Heart left ventricle (tissue), 16 donors: ENCODE measurements at regions not wholly inside any gene's neighbourhood (a gene's known extent, or its start where the extent isn't known, plus 50 kb on each side); places are given as distances from the start of the nearest gene placed in this dataset.

ENCODE experiments used
- ATAC-seq, 4 donors: fragments of 200-7000 bp; cut with Tn5 transposase; one replicate each; pipeline ENCODE4 v1.9.1; 2020 to 2022; ENCODE audit warnings: moderate library complexity in 4 of 4, mild to moderate bottlenecking in 3 of 4, moderate number of reproducible peaks in 1 of 4
- DNase-seq, 5 donors: peaks; one replicate each; pipeline ENCODE4 v3.0.0-alpha.2; 2020
- H3K27ac ChIP-seq, 12 donors: fragments of 200-600 bp; sonication (generic) in 4 of 12; one replicate each; pipeline versions ENCODE4 v1.5.0 to v1.8.0; 2016 to 2022; ENCODE audit warnings: mild to moderate bottlenecking in 2 of 12
- H3K27me3 ChIP-seq, 9 donors: fragments of 200-600 bp; sonication (generic) in 2 of 9; one replicate each; pipeline versions ENCODE4 v1.5.1 to v1.8.0; 2016 to 2022; ENCODE audit warnings: mild to moderate bottlenecking in 3 of 9
- H3K36me3 ChIP-seq, 9 donors: fragments of 200-600 bp; sonication (generic) in 2 of 9; one replicate each; pipeline versions ENCODE4 v1.5.0 to v1.8.0; 2018 to 2022; ENCODE audit warnings: mild to moderate bottlenecking in 2 of 9
- H3K4me1 ChIP-seq, 12 donors: fragments of 200-600 bp; sonication (generic) in 4 of 12; one replicate each; pipeline versions ENCODE4 v1.5.0 to v1.8.0; 2016 to 2022; ENCODE audit warnings: mild to moderate bottlenecking in 3 of 12
- H3K4me3 ChIP-seq, 12 donors: fragments of 200-600 bp; sonication (generic) in 4 of 12; one replicate each; pipeline versions ENCODE4 v1.5.0 to v1.8.0; 2017 to 2022; ENCODE audit warnings: mild to moderate bottlenecking in 9 of 12, moderate library complexity in 4 of 12
- H3K9me3 ChIP-seq, 12 donors: fragments of 200-600 bp; sonication (generic) in 4 of 12; one replicate each; pipeline versions ENCODE4 v1.5.0 to v1.8.0; 2016 to 2022; ENCODE audit warnings: mild to moderate bottlenecking in 1 of 12
- CTCF ChIP-seq, 12 donors: fragments of 200-600 bp; sonication (generic) in 4 of 12; IDR thresholded peaks; one replicate each; pipeline versions ENCODE4 v1.5.0 to v1.8.0; 2018 to 2022; ENCODE audit warnings: antibody characterized with exemption in 12 of 12, mild to moderate bottlenecking in 5 of 12
- POLR2A ChIP-seq, 2 donors: fragments of 450-650 bp; IDR thresholded peaks; one replicate each; pipeline ENCODE4 v1.6.1; 2017; ENCODE audit warnings: antibody characterized with exemption in 2 of 2, mild to moderate bottlenecking in 2 of 2, moderate library complexity in 2 of 2
- WGBS, 4 donors: extraction: QIAGEN DNeasy Blood & Tissue Kit in 2 of 4; methylation state at CpG; one replicate each; pipeline versions ENCODE4 v1.1.5 to v1.1.7; 2013 to 2018; 5-methylcytosine and 5-hydroxymethylcytosine counted together
- intact Hi-C, 10 donors: fragments of 100-400 bp; cut with DNase I; formaldehyde crosslinking; loops; one replicate each; pipeline versions ENCODE4 v1.11.1 to v1.14.2; 2022
- donor health status: ischemic (EF 13 %, LVEDD 7.1; RV severe dilation, severe dysfunction).
- donor health status: healthy with polysubstance abuse.
- donor health status: DM: no; HTN: yes; CAD: no.
- donor health status: DM: no; HTN: no; CAD: no.
- donor health status: ischemic (EF 25% LVEDD 6.9; RV normal size, moderate dysfunction).
- donor health status: ischemic (EF 25% LVEDD 5.7; RV mildly dilated, moderate dysfunction).
- donor health status: healthy.
- donor health status: DM: yes; HTN: yes; CAD: no.
- donor health status: ischemic (EF 35%, LVEDD 5.7; RV mildly dilated, moderate dysfunction).
- donor health status: nonischemic (EF 11% LVEDD 7.7; RV severe dilation, severe dysfunction).
- donor health status: DM: yes; HTN: yes; CAD: no.
- donor health status: PGD.
- donor health status: ischemic (EF 29% LVEDD 5.4; RV normal size, mild dysfunction).
- donor health status: nonischemic (EF 23%, LVEDD 6.1; RV moderate dilation, normal function).

GRCh38 chr15:56532721-56533460, 68.0 kb upstream of the MNS1 start:
- no peak overlapping the region for H3K27ac ChIP-seq
- DNase-seq: no peak
- no peak overlapping the region for H3K4me3 ChIP-seq
- intact Hi-C loops: no loop called here
- H3K36me3 ChIP-seq: no peaks in the 10 kb centered on the region
- no peaks in the 10 kb centered on the region for H3K4me1 ChIP-seq
- WGBS, 4 donors: 56 to 70% (median 63%) methylated on average over 4 of the region's 4 CpGs
- H3K27me3 ChIP-seq: peaks cover 0 to 3% (median 0%) of the 10 kb centered on the region in 9 donors
- no peak for ATAC-seq
- no peak for TF ChIP-seq CTCF (IDR thresholded peaks at IDR 0.05)
- TF ChIP-seq POLR2A (IDR thresholded peaks at IDR 0.05): no peak
- no peaks in the 10 kb centered on the region for H3K9me3 ChIP-seq

DNA sequence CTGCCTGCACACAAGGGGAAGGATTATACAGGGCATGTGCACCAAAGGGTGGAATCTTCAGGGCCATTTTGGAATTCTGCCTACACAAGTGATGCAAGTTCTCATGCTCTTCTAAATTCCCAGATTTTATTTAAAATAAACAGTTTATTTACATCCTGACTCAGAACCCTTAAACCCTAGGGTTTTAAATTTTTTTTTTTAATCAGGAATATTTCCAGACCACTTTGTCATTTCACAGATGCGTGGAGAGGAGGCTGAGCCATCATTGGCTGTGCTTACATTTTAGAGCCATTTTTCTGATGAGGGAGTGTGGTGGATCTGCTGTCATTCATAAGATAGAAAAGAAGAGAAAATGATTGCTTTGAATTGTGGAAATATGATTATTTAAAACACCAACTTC, 65.2 kb upstream of the MNS1 start:
- H3K4me1 ChIP-seq: peaks cover 0 to 5% (median 0%) of the 10 kb centered on the region in 12 donors
- H3K27me3 ChIP-seq: peaks cover 0 to 3% (median 0%) of the 10 kb centered on the region in 9 donors
- ATAC-seq (no peak), DNase-seq (no peak)
- H3K36me3 ChIP-seq: no peaks in the 10 kb centered on the region
- H3K4me3 ChIP-seq: no peak overlapping the region
- intact Hi-C loops: no loop called here
- 82 to 89% (median 84%) methylated on average over 1 of the region's 1 CpG for WGBS, 4 donors
- no peaks in the 10 kb centered on the region for H3K9me3 ChIP-seq
- no peak overlapping the region for H3K27ac ChIP-seq
- TF ChIP-seq CTCF (IDR thresholded peaks at IDR 0.05): no peak
- TF ChIP-seq POLR2A (IDR thresholded peaks at IDR 0.05): no peak

- no peak overlapping the region for H3K4me3 ChIP-seq
Observed at GRCh38 chr15:56528136-56528535, 63.2 kb upstream of the MNS1 start.

More at GRCh38 chr15:56528136-56528535, 63.2 kb upstream of the MNS1 start:
- Histone ChIP-seq H3K27ac (no peak overlapping the region), H3K27me3 (peaks cover 0 to 3% (median 0%) of the 10 kb centered on the region in 9 donors), H3K9me3 (no peaks in the 10 kb centered on the region), H3K36me3 (no peaks in the 10 kb centered on the region), H3K4me1 (peaks cover 0 to 5% (median 0%) of the 10 kb centered on the region in 12 donors)
- TF ChIP-seq POLR2A (IDR thresholded peaks at IDR 0.05) (no peak), CTCF (IDR thresholded peaks at IDR 0.05) (no peak)
- no peak for DNase-seq
- intact Hi-C loops: loop anchor here in 1 of 10 donors (10.0 kb wide), 1 partner anchor 77 kb away; no protein-coding TSS in a partner anchor
- WGBS, 4 donors: 50 to 67% (median 60%) methylated on average over 3 of the region's 3 CpGs
- no peak for ATAC-seq
